HEK293 (cell line): ENCODE measurements at regions not wholly inside any gene's neighbourhood (a gene's known extent, or its start where the extent isn't known, plus 50 kb on each side); places are given as distances from the start of the nearest gene placed in this dataset.
A peak's percentile ranks its signal among the peaks of the same experiment; 100 is the strongest.

Experiments used
- CTCF ChIA-PET: fragments of 350-600 bp; formaldehyde crosslinking; extraction: SDS; loops from one replicate; lab custom pipeline; 2021; ENCODE audit warnings: antibody characterized with exemption; lab: Yijun Ruan, JAX
- POLR2A ChIA-PET: fragments of 300-600 bp; formaldehyde crosslinking; extraction: SDS; loops from one replicate; lab custom pipeline; 2020; ENCODE audit warnings: antibody characterized with exemption, inconsistent platforms; lab: Yijun Ruan, JAX
- H3K27ac ChIP-seq: fragments of 200-500 bp; sonication (Bioruptor generic); 2 replicates; pipeline ENCODE4 v1.5.1; 2014; ENCODE audit warnings: low read depth, low read length, control low read depth, inconsistent platforms; ENCODE audit errors: extremely low read depth
- H3K36me3 ChIP-seq, 2 experiments: fragments of 200-500 bp in 1 of 2; sonication (Bioruptor generic) in 1 of 2; 1 replicate in 1 of 2; 2 replicates in 1 of 2; pipeline ENCODE4 v1.5.1; 2014 to 2017; ENCODE audit warnings: inconsistent platforms in 2 of 2, low read length in 2 of 2; ENCODE audit not compliant: control insufficient read depth in 2 of 2, insufficient read depth in 1 of 2
- H3K4me1 ChIP-seq: fragments of 200-500 bp; sonication (Bioruptor generic); 2 replicates; pipeline ENCODE4 v1.5.1; 2014; ENCODE audit warnings: mild to moderate bottlenecking, low read length, inconsistent platforms; ENCODE audit not compliant: control insufficient read depth, insufficient read depth
- H3K4me3 ChIP-seq: 2 replicates; pipeline ENCODE4 v1.5.1; 2011; ENCODE audit warnings: low read depth, mild to moderate bottlenecking, control low read depth, low read length, moderate library complexity
- H3K9me3 ChIP-seq: fragments of 200-500 bp; sonication (Bioruptor generic); 2 replicates; pipeline ENCODE4 v1.5.1; 2014; ENCODE audit warnings: low read depth, low read length, inconsistent platforms; ENCODE audit not compliant: control insufficient read depth, insufficient read depth
- CTCF ChIP-seq: fragments of 450-650 bp; formaldehyde crosslinking; IDR thresholded peaks from 2 replicates; pipeline ENCODE4 v1.5.1; 2016; ENCODE audit warnings: missing biosample characterization, missing genetic modification characterization
- FEZF1 ChIP-seq: fragments of 450-650 bp; formaldehyde crosslinking; IDR thresholded peaks from 2 replicates; pipeline ENCODE4 v1.5.1; 2016; ENCODE audit warnings: missing biosample characterization, missing genetic modification characterization
- PBX3 ChIP-seq: sonication (generic); formaldehyde crosslinking; IDR thresholded peaks from 2 replicates; pipeline ENCODE4 v1.8.1; 2022; ENCODE audit warnings: mild to moderate bottlenecking, moderate library complexity, missing genetic modification reagents
- PRDM6 ChIP-seq: fragments of 450-650 bp; formaldehyde crosslinking; IDR thresholded peaks from 2 replicates; pipeline ENCODE4 v1.5.1; 2017; ENCODE audit warnings: missing biosample characterization, missing genetic modification characterization
- SCRT2 ChIP-seq: fragments of 450-650 bp; formaldehyde crosslinking; IDR thresholded peaks from 2 replicates; pipeline ENCODE4 v1.5.1; 2016; ENCODE audit warnings: missing biosample characterization, missing genetic modification characterization
- SP2 ChIP-seq: fragments of 450-650 bp; formaldehyde crosslinking; IDR thresholded peaks from 2 replicates; pipeline ENCODE4 v1.5.1; 2016; ENCODE audit warnings: missing biosample characterization, missing genetic modification characterization
- ZBTB21 ChIP-seq: fragments of 450-650 bp; formaldehyde crosslinking; IDR thresholded peaks from 2 replicates; pipeline ENCODE4 v1.5.1; 2017; ENCODE audit warnings: missing biosample characterization, missing genetic modification characterization
- ZNF112 ChIP-seq: fragments of 450-650 bp; formaldehyde crosslinking; IDR thresholded peaks from 2 replicates; pipeline ENCODE4 v1.5.0; 2017; ENCODE audit warnings: missing biosample characterization, missing genetic modification characterization
- ZNF121 ChIP-seq: fragments of 450-650 bp; formaldehyde crosslinking; IDR thresholded peaks from 2 replicates; pipeline ENCODE4 v1.5.1; 2016; ENCODE audit warnings: missing biosample characterization, missing genetic modification characterization
- ZNF155 ChIP-seq: fragments of 450-650 bp; formaldehyde crosslinking; IDR thresholded peaks from 2 replicates; pipeline ENCODE4 v1.5.1; 2016; ENCODE audit warnings: missing biosample characterization, missing genetic modification characterization
- ZNF26 ChIP-seq: fragments of 450-650 bp; formaldehyde crosslinking; IDR thresholded peaks from 2 replicates; pipeline ENCODE4 v1.5.1; 2016; ENCODE audit warnings: missing biosample characterization, missing genetic modification characterization
- ZNF324 ChIP-seq: fragments of 450-650 bp; formaldehyde crosslinking; IDR thresholded peaks from 2 replicates; pipeline ENCODE4 v1.5.1; 2016; ENCODE audit warnings: missing biosample characterization, missing genetic modification characterization
- ZNF335 ChIP-seq: fragments of 450-650 bp; formaldehyde crosslinking; conservative IDR thresholded peaks from 2 replicates; pipeline ENCODE4 v1.5.1; 2016; ENCODE audit warnings: missing biosample characterization, missing genetic modification characterization
- ZNF394 ChIP-seq: fragments of 450-650 bp; formaldehyde crosslinking; IDR thresholded peaks from 2 replicates; pipeline ENCODE4 v1.5.1; 2016; ENCODE audit warnings: missing biosample characterization, missing genetic modification characterization, mild to moderate bottlenecking, moderate library complexity, borderline replicate concordance
- ZNF501 ChIP-seq: fragments of 450-650 bp; formaldehyde crosslinking; IDR thresholded peaks from 2 replicates; pipeline ENCODE4 v1.5.1; 2016; ENCODE audit warnings: missing biosample characterization, missing genetic modification characterization
- ZNF513 ChIP-seq: fragments of 450-650 bp; IDR thresholded peaks from 2 replicates; pipeline ENCODE4 v1.5.1; 2018; ENCODE audit warnings: missing biosample characterization, missing genetic modification characterization
- ZNF530 ChIP-seq: fragments of 450-650 bp; formaldehyde crosslinking; IDR thresholded peaks from 2 replicates; pipeline ENCODE4 v1.5.1; 2016; ENCODE audit warnings: low read depth, missing biosample characterization, missing genetic modification characterization
- ZNF560 ChIP-seq: fragments of 450-650 bp; formaldehyde crosslinking; IDR thresholded peaks from 2 replicates; pipeline ENCODE4 v1.5.1; 2017; ENCODE audit warnings: missing biosample characterization, missing genetic modification characterization, borderline replicate concordance
- ZNF654 ChIP-seq: fragments of 450-650 bp; formaldehyde crosslinking; IDR thresholded peaks from 2 replicates; pipeline ENCODE4 v1.5.1; 2016; ENCODE audit warnings: low read depth, missing biosample characterization, missing genetic modification characterization
- ZNF660 ChIP-seq: fragments of 450-650 bp; IDR thresholded peaks from 2 replicates; pipeline ENCODE4 v1.5.1; 2018; ENCODE audit warnings: missing biosample characterization, mild to moderate bottlenecking, missing genetic modification characterization
- ZNF677 ChIP-seq: fragments of 450-650 bp; IDR thresholded peaks from 2 replicates; pipeline ENCODE4 v1.5.0; 2018; ENCODE audit warnings: missing biosample characterization, mild to moderate bottlenecking, missing genetic modification characterization, moderate library complexity
- ZNF777 ChIP-seq: fragments of 450-650 bp; formaldehyde crosslinking; IDR thresholded peaks from 2 replicates; pipeline ENCODE4 v1.5.1; 2017; ENCODE audit warnings: missing biosample characterization, missing genetic modification characterization, borderline replicate concordance
- ZNF785 ChIP-seq: fragments of 450-650 bp; formaldehyde crosslinking; IDR thresholded peaks from 2 replicates; pipeline ENCODE4 v1.5.1; 2016; ENCODE audit warnings: missing biosample characterization, missing genetic modification characterization
- TF ChIP-seq, protein P1 (sequence below): fragments of 450-650 bp; formaldehyde crosslinking; IDR thresholded peaks from 2 replicates; pipeline ENCODE4 v1.5.1; 2016; ENCODE audit warnings: missing biosample characterization, missing genetic modification characterization, borderline replicate concordance

GRCh38 chr4:101730291-101731117 is 60.0 kb upstream of the BANK1 start:
- H3K36me3 ChIP-seq: no peaks in the 10 kb centered on the region
- ChIA-PET CTCF (interaction anchor here (0.6 to 3.9 kb wide), 11 partner anchors 12 to 1845 kb away, joined by 3 to 40 read pairs (median 3); no protein-coding TSS in a partner anchor), POLR2A (no interaction called here)
- H3K27ac ChIP-seq: no peak overlapping the region
- H3K9me3 ChIP-seq: no peaks in the 10 kb centered on the region
- H3K4me3 ChIP-seq: no peak overlapping the region
- H3K4me1 ChIP-seq: no peaks in the 10 kb centered on the region
- TF ChIP-seq SP2 (no peak), ZNF654 (peak; percentile 71), ZNF335 (tag by site-specific recombination) (no peak), ZNF155 (no peak), ZNF677 (tag by site-specific recombination) (no peak), ZNF501 (no peak), PBX3 (CRISPR knock-in tag) (0 out of 2 replicates have a peak, but pooled peaks have one; percentile 52), ZNF777 (no peak), CTCF (0 out of 2 replicates have a peak, but pooled peaks have one; percentile 27), SCRT2 (tag by site-specific recombination) (peak; percentile 44; the same call in 1 of the 2 replicates), ZNF513 (no peak), ZNF121 (tag by site-specific recombination) (no peak)
- TF ChIP-seq, protein P1, sequence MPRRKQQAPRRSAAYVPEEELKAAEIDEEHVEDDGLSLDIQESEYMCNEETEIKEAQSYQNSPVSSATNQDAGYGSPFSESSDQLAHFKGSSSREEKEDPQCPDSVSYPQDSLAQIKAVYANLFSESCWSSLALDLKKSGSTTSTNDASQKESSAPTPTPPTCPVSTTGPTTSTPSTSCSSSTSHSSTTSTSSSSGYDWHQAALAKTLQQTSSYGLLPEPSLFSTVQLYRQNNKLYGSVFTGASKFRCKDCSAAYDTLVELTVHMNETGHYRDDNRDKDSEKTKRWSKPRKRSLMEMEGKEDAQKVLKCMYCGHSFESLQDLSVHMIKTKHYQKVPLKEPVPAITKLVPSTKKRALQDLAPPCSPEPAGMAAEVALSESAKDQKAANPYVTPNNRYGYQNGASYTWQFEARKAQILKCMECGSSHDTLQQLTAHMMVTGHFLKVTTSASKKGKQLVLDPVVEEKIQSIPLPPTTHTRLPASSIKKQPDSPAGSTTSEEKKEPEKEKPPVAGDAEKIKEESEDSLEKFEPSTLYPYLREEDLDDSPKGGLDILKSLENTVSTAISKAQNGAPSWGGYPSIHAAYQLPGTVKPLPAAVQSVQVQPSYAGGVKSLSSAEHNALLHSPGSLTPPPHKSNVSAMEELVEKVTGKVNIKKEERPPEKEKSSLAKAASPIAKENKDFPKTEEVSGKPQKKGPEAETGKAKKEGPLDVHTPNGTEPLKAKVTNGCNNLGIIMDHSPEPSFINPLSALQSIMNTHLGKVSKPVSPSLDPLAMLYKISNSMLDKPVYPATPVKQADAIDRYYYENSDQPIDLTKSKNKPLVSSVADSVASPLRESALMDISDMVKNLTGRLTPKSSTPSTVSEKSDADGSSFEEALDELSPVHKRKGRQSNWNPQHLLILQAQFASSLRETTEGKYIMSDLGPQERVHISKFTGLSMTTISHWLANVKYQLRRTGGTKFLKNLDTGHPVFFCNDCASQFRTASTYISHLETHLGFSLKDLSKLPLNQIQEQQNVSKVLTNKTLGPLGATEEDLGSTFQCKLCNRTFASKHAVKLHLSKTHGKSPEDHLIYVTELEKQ (tag by site-specific recombination): no peak
- TF ChIP-seq, all 188 proteins: peak for 4

DNA sequence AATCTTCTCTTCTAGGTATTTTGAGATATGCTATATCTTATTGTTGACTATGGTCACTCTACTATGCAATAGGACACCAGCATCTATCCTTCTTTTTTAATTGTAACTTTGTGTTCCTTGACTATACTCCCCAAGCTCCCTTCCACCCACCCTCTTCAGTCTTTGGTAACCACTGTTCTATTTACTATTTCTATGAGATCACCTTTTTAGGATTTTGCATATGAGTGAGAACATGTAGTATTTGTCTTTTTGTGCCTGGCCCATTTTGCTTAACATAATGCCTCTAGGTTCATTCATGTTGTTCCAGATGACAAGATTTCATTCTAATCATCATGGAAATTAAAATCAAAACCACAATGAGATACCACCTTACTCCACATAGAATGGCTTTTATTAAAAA is 63.3 kb upstream of the BANK1 start:
- CTCF ChIA-PET: no interaction called here

More for the DNA sequence above, 63.3 kb upstream of the BANK1 start:
- TF ChIP-seq ZNF112 (tag by site-specific recombination) (no peak), ZBTB21 (tag by site-specific recombination) (no peak), ZNF394 (tag by site-specific recombination) (no peak), ZNF560 (no peak), PRDM6 (tag by site-specific recombination) (no peak), ZNF660 (tag by site-specific recombination) (no peak), ZNF26 (tag by site-specific recombination) (no peak), ZNF785 (tag by site-specific recombination) (no peak), ZNF530 (no peak), FEZF1 (no peak), ZNF324 (tag by site-specific recombination) (no peak)
- Histone ChIP-seq H3K27ac (no peak overlapping the region), H3K4me3 (no peak overlapping the region), H3K4me1 (no peaks in the 10 kb centered on the region), H3K36me3 (no peaks in the 10 kb centered on the region), H3K9me3 (no peaks in the 10 kb centered on the region)
- POLR2A ChIA-PET: no interaction called here
